ENCODE measurements at regions not wholly inside any gene's neighbourhood (a gene's known extent, or its start where the extent isn't known, plus 50 kb on each side); places are given as distances from the start of the nearest gene placed in this dataset.

- H2AFZ ChIP-seq (ENCODE audit: low read length): no peak overlapping the region
- H3K9me3 ChIP-seq (ENCODE audit: low read length): no peaks in the 10 kb centered on the region
- H3K4me3 ChIP-seq (ENCODE audit: low read depth, low read length, poor library complexity, severe bottlenecking): no peak overlapping the region
- no peaks in the 10 kb centered on the region for H3F3A ChIP-seq (ENCODE audit: insufficient read depth, low read length)
- no peaks in the 10 kb centered on the region for H4K20me1 ChIP-seq (ENCODE audit: insufficient read depth, low read length)
- H3K79me2 ChIP-seq (ENCODE audit: insufficient read depth, low read length): no peaks in the 10 kb centered on the region
- H3K9ac ChIP-seq (ENCODE audit: low read length): no peak overlapping the region
- no peaks in the 10 kb centered on the region for H3K9me2 ChIP-seq (ENCODE audit: low read depth, low read length)
- H3K4me1 ChIP-seq (ENCODE audit: insufficient read depth, low read length, severe bottlenecking): no peaks in the 10 kb centered on the region
- H3K4me2 ChIP-seq (ENCODE audit: low read length): no peak overlapping the region
- H3K27me3 ChIP-seq (ENCODE audit: insufficient read depth, low read length): no peaks in the 10 kb centered on the region
- TF ChIP-seq EZH2 (IDR thresholded peaks at IDR 0.05; ENCODE audit: borderline replicate concordance, low read length) (no peak), CTCF (IDR thresholded peaks at IDR 0.05; ENCODE audit: low read length) (no peak)
- no peaks in the 10 kb centered on the region for H3K36me3 ChIP-seq (ENCODE audit: insufficient read depth, low read length)
- no peak overlapping the region for H3K27ac ChIP-seq (ENCODE audit: low read depth, low read length, poor library complexity, severe bottlenecking)
These were observed 78.7 kb upstream of the AFDN start for GRCh38 chr6:167748046-167748445.

- Histone ChIP-seq H3K27ac (ENCODE audit: low read depth, low read length, poor library complexity, severe bottlenecking) (no peak overlapping the region), H4K20me1 (ENCODE audit: insufficient read depth, low read length) (no peaks in the 10 kb centered on the region), H3K9me3 (ENCODE audit: low read length) (no peaks in the 10 kb centered on the region), H3K27me3 (ENCODE audit: insufficient read depth, low read length) (no peaks in the 10 kb centered on the region), H3K4me2 (ENCODE audit: low read length) (no peak overlapping the region), H2AFZ (ENCODE audit: low read length) (no peak overlapping the region), H3K9ac (ENCODE audit: low read length) (no peak overlapping the region), H3K4me3 (ENCODE audit: low read depth, low read length, poor library complexity, severe bottlenecking) (no peak overlapping the region), H3K4me1 (ENCODE audit: insufficient read depth, low read length, severe bottlenecking) (no peaks in the 10 kb centered on the region), H3K36me3 (ENCODE audit: insufficient read depth, low read length) (no peaks in the 10 kb centered on the region), H3F3A (ENCODE audit: insufficient read depth, low read length) (no peaks in the 10 kb centered on the region), H3K79me2 (ENCODE audit: insufficient read depth, low read length) (no peaks in the 10 kb centered on the region), H3K9me2 (ENCODE audit: low read depth, low read length) (no peaks in the 10 kb centered on the region)
- TF ChIP-seq EZH2 (IDR thresholded peaks at IDR 0.05; ENCODE audit: borderline replicate concordance, low read length) (no peak), CTCF (IDR thresholded peaks at IDR 0.05; ENCODE audit: low read length) (no peak)
These were observed 78.0 kb upstream of the AFDN start for GRCh38 chr6:167748458-167749379.

GRCh38 chr6:167750956-167751358 is 75.8 kb upstream of the AFDN start:
- H3K9me2 ChIP-seq (ENCODE audit: low read depth, low read length): no peaks in the 10 kb centered on the region
- no peak overlapping the region for H2AFZ ChIP-seq (ENCODE audit: low read length)
- H3F3A ChIP-seq (ENCODE audit: insufficient read depth, low read length): no peaks in the 10 kb centered on the region
- H3K9ac ChIP-seq (ENCODE audit: low read length): no peak overlapping the region
- no peak for TF ChIP-seq EZH2 (IDR thresholded peaks at IDR 0.05; ENCODE audit: borderline replicate concordance, low read length)
- TF ChIP-seq CTCF (IDR thresholded peaks at IDR 0.05; ENCODE audit: low read length): no peak
- no peak overlapping the region for H3K4me3 ChIP-seq (ENCODE audit: low read depth, low read length, poor library complexity, severe bottlenecking)
- no peak overlapping the region for H3K4me2 ChIP-seq (ENCODE audit: low read length)
- H3K36me3 ChIP-seq (ENCODE audit: insufficient read depth, low read length): no peaks in the 10 kb centered on the region
- H3K9me3 ChIP-seq (ENCODE audit: low read length): no peaks in the 10 kb centered on the region
- no peaks in the 10 kb centered on the region for H3K4me1 ChIP-seq (ENCODE audit: insufficient read depth, low read length, severe bottlenecking)
- no peak overlapping the region for H3K27ac ChIP-seq (ENCODE audit: low read depth, low read length, poor library complexity, severe bottlenecking)
- H3K27me3 ChIP-seq (ENCODE audit: insufficient read depth, low read length): no peaks in the 10 kb centered on the region
- H3K79me2 ChIP-seq (ENCODE audit: insufficient read depth, low read length): no peaks in the 10 kb centered on the region
- no peaks in the 10 kb centered on the region for H4K20me1 ChIP-seq (ENCODE audit: insufficient read depth, low read length)

Data from OCI-LY1 (cell line).